Right lobe of liver (tissue), 6 donors: ENCODE measurements at regions not wholly inside any gene's neighbourhood (a gene's known extent, or its start where the extent isn't known, plus 50 kb on each side); places are given as distances from the start of the nearest gene placed in this dataset.

Source experiments
- ATAC-seq, 4 donors: fragments of 200-7000 bp; cut with Tn5 transposase; one replicate each; pipeline ENCODE4 v1.9.1; 2020; ENCODE audit warnings: mild to moderate bottlenecking in 4 of 4, moderate library complexity in 4 of 4
- DNase-seq, 3 donors: peaks; one replicate each; pipeline ENCODE4 v3.0.0-alpha.2; 2020
- H3K27ac ChIP-seq, 3 donors: fragments of 200-600 bp; one replicate each; pipeline ENCODE4 v1.8.0; 2022
- H3K27me3 ChIP-seq, 2 donors: fragments of 200-600 bp; one replicate each; pipeline ENCODE4 v1.8.0; 2022
- H3K36me3 ChIP-seq, 4 donors: fragments of 200-600 bp; sonication (generic) in 1 of 4; one replicate each; pipeline versions ENCODE4 v1.5.1 to v1.8.0; 2017 to 2022; ENCODE audit warnings: control low read depth in 1 of 4
- H3K4me1 ChIP-seq, 4 donors: fragments of 200-600 bp; sonication (generic) in 1 of 4; one replicate each; pipeline versions ENCODE4 v1.5.1 to v1.8.0; 2017 to 2022; ENCODE audit warnings: control low read depth in 1 of 4
- H3K4me3 ChIP-seq, 3 donors: fragments of 200-600 bp; one replicate each; pipeline ENCODE4 v1.8.0; 2022
- H3K9me3 ChIP-seq, 4 donors: fragments of 200-600 bp; sonication (generic) in 1 of 4; one replicate each; pipeline versions ENCODE4 v1.5.1 to v1.8.0; 2017 to 2022; ENCODE audit warnings: control low read depth in 1 of 4
- CTCF ChIP-seq, 4 donors: fragments of 200-600 bp in 3 of 4; fragments of 450-650 bp in 1 of 4; IDR thresholded peaks; one replicate each; pipeline versions ENCODE4 v1.5.1 to v1.8.0; 2016 to 2022; ENCODE audit warnings: antibody characterized with exemption in 4 of 4, mild to moderate bottlenecking in 2 of 4
- POLR2A ChIP-seq: fragments of 450-650 bp; IDR thresholded peaks from one replicate; pipeline ENCODE4 v1.6.1; 2017; ENCODE audit warnings: antibody characterized with exemption, mild to moderate bottlenecking
- WGBS: methylation state at CpG from one replicate; pipeline ENCODE4 v1.1.6; 2018; ENCODE audit warnings: low coverage, low lambda C conversion rate; ENCODE audit not compliant: insufficient coverage; ENCODE audit errors: missing lambda C conversion rate; 5-methylcytosine and 5-hydroxymethylcytosine counted together
- intact Hi-C, 2 donors: fragments of 100-400 bp; cut with DNase I; formaldehyde crosslinking; loops; one replicate each; pipeline versions ENCODE4 v1.11.2 to v1.14.1; 2022
- donor health status: DM: no; HTN: yes; CAD: no.
- donor health status: DM: no; HTN: no; CAD: no.
- donor health status: DM: no; HTN: no; CAD: no.
- donor health status: DM: no; HTN: yes; CAD: no.
- donor health status: DM: no; HTN: yes; CAD: no.

GRCh38 chr13:33723772-33724435, 94.0 kb upstream of the RFC3 start:
- TF ChIP-seq CTCF (IDR thresholded peaks at IDR 0.05) (peak; percentile 74 to 84 (median 78)), POLR2A (no peak)
- Histone ChIP-seq H3K27ac (peak overlapping the region; percentile 24 to 54 (median 51)), H3K36me3 (no peaks in the 10 kb centered on the region), H3K4me3 (no peak overlapping the region), H3K27me3 (no peaks in the 10 kb centered on the region), H3K9me3 (no peaks in the 10 kb centered on the region), H3K4me1 (peaks cover 0 to 26% (median 8%) of the 10 kb centered on the region in 4 donors)
- WGBS = under 1% methylated on average over 4 of the region's 4 CpGs
- intact Hi-C loops = loop anchor here in 1 of 2 donors (10.0 kb wide), 1 partner anchor 179 kb away; no protein-coding TSS in a partner anchor
- peak; percentile 65 to 80 (median 67) for DNase-seq
- ATAC-seq = peak; percentile 93 to 99 (median 96)

- WGBS = 84% methylated on average over 2 of the region's 2 CpGs
- Histone ChIP-seq H3K4me3 (no peak overlapping the region), H3K27me3 (no peaks in the 10 kb centered on the region), H3K4me1 (peaks cover 0 to 30% (median 8%) of the 10 kb centered on the region in 4 donors), H3K27ac (no peak overlapping the region), H3K36me3 (no peaks in the 10 kb centered on the region), H3K9me3 (no peaks in the 10 kb centered on the region)
- intact Hi-C loops = loop anchor here in 1 of 2 donors (10.0 kb wide), 1 partner anchor 181 kb away; no protein-coding TSS in a partner anchor
- ATAC-seq (no peak), DNase-seq (no peak)
- TF ChIP-seq CTCF (IDR thresholded peaks at IDR 0.05) (no peak), POLR2A (no peak)
Observed at GRCh38 chr13:33725340-33725739, 92.6 kb upstream of the RFC3 start.

- ATAC-seq = no peak
- 78% methylated on average over 4 of the region's 4 CpGs for WGBS
- Histone ChIP-seq H3K4me1 (peaks cover 0 to 27% (median 6%) of the 10 kb centered on the region in 4 donors), H3K27me3 (no peaks in the 10 kb centered on the region), H3K36me3 (no peaks in the 10 kb centered on the region), H3K4me3 (no peak overlapping the region), H3K9me3 (no peaks in the 10 kb centered on the region), H3K27ac (peak overlapping the region in 1 of 3 donors; percentile 71)
- intact Hi-C loops = loop anchor here in 1 of 2 donors (10.0 kb wide), 1 partner anchor 183 kb away; no protein-coding TSS in a partner anchor
- TF ChIP-seq POLR2A = no peak
- TF ChIP-seq CTCF (IDR thresholded peaks at IDR 0.05) = no peak
- no peak for DNase-seq
Observed at GRCh38 chr13:33727297-33728083, 90.5 kb upstream of the RFC3 start.

- ATAC-seq (peak in 3 of 4 donors; percentile 57 to 73 (median 67)), DNase-seq (peak in 1 of 3 donors; percentile 57)
- TF ChIP-seq CTCF (IDR thresholded peaks at IDR 0.05) = no peak
- WGBS = 33% methylated on average over 5 of the region's 7 CpGs
- Histone ChIP-seq H3K27me3 (no peaks in the 10 kb centered on the region), H3K4me3 (peak overlapping the region in 1 of 3 donors; percentile 25), H3K9me3 (no peaks in the 10 kb centered on the region), H3K4me1 (peaks cover 0 to 17% (median 1%) of the 10 kb centered on the region in 4 donors), H3K36me3 (no peaks in the 10 kb centered on the region), H3K27ac (peak overlapping the region in 1 of 3 donors; percentile 71)
- intact Hi-C loops = loop anchor here in 1 of 2 donors (10.0 kb wide), 1 partner anchor 184 kb away; no protein-coding TSS in a partner anchor
Observed at GRCh38 chr13:33728271-33729037, 89.5 kb upstream of the RFC3 start.
